Keratinocyte (primary cell): ENCODE measurements at regions not wholly inside any gene's neighbourhood (a gene's known extent, or its start where the extent isn't known, plus 50 kb on each side); places are given as distances from the start of the nearest gene placed in this dataset.
"Not testable (repeated sequence)": the region's sequence is repeated elsewhere in the genome, so short reads cannot be mapped to it uniquely, and the experiment has no call there.

Experiments used
- DNase-seq: peaks from one replicate; pipeline ENCODE4 v3.0.0-alpha.2; 2011; ENCODE audit warnings: low read depth, missing footprints, low spot score
- FAIRE-seq: peaks from 2 replicates; lab custom pipeline; 2011; peaks lifted over from hg19 to GRCh38; lab: Jason Lieb, UNC
- H2AFZ ChIP-seq: 2 replicates; pipeline ENCODE4 v1.6.0; 2012; ENCODE audit warnings: low read length, control low read depth, inconsistent platforms; ENCODE audit not compliant: control insufficient read depth
- H3K27ac ChIP-seq: 2 replicates; pipeline ENCODE4 v1.5.1; 2011; ENCODE audit warnings: low read length; ENCODE audit not compliant: control insufficient read depth, insufficient read depth
- H3K27me3 ChIP-seq: 3 replicates; pipeline ENCODE4 v1.6.0; 2011; ENCODE audit warnings: low read length; ENCODE audit not compliant: control insufficient read depth, insufficient read depth; ENCODE audit errors: extremely low read depth
- H3K36me3 ChIP-seq, 2 experiments: 2 replicates in 1 of 2; 3 replicates in 1 of 2; pipeline ENCODE4 v1.5.1; 2011; ENCODE audit warnings: low read length in 2 of 2, mild to moderate bottlenecking in 1 of 2; ENCODE audit not compliant: control insufficient read depth in 2 of 2, insufficient read depth in 2 of 2; ENCODE audit errors: extremely low read depth in 1 of 2
- H3K4me1 ChIP-seq: 3 replicates; pipeline ENCODE4 v1.5.1; 2011; ENCODE audit warnings: low read length; ENCODE audit not compliant: control insufficient read depth, insufficient read depth; ENCODE audit errors: extremely low read depth
- H3K4me2 ChIP-seq: 3 replicates; pipeline ENCODE4 v1.6.0; 2011; ENCODE audit warnings: low read depth, low read length; ENCODE audit not compliant: control insufficient read depth, insufficient read depth; ENCODE audit errors: extremely low read depth
- H3K4me3 ChIP-seq, 3 experiments: fragments of 200-600 bp in 1 of 3; sonication (generic) in 1 of 3; 2 replicates in 2 of 3; 3 replicates in 1 of 3; pipeline ENCODE4 v1.5.1; 2011 to 2016; ENCODE audit warnings: low read length in 3 of 3, mild to moderate bottlenecking in 3 of 3, control low read depth in 2 of 3, inconsistent platforms in 1 of 3, low read depth in 1 of 3, mixed read lengths in 1 of 3, mixed run types in 1 of 3, moderate library complexity in 1 of 3; ENCODE audit not compliant: control insufficient read depth in 2 of 3, insufficient read depth in 2 of 3; ENCODE audit errors: extremely low read depth in 1 of 3
- H3K79me2 ChIP-seq: 2 replicates; pipeline ENCODE4 v1.6.0; 2012; ENCODE audit warnings: low read length; ENCODE audit not compliant: control insufficient read depth, insufficient read depth
- H3K9ac ChIP-seq: 3 replicates; pipeline ENCODE4 v1.6.0; 2011; ENCODE audit warnings: low read length; ENCODE audit not compliant: control insufficient read depth, insufficient read depth; ENCODE audit errors: extremely low read depth
- H3K9me1 ChIP-seq: 3 replicates; pipeline ENCODE4 v1.6.0; 2011; ENCODE audit warnings: low read length; ENCODE audit not compliant: control insufficient read depth, insufficient read depth; ENCODE audit errors: extremely low read depth
- H3K9me3 ChIP-seq: 2 replicates; pipeline ENCODE4 v1.5.1; 2012; ENCODE audit warnings: low read depth, low read length; ENCODE audit not compliant: control insufficient read depth
- H4K20me1 ChIP-seq: 3 replicates; pipeline ENCODE4 v1.6.0; 2011; ENCODE audit warnings: low read length; ENCODE audit not compliant: control insufficient read depth, insufficient read depth; ENCODE audit errors: extremely low read depth
- EZH2 ChIP-seq: IDR thresholded peaks from one replicate; pipeline ENCODE4 v1.6.1; 2012; ENCODE audit warnings: inconsistent platforms, mild to moderate bottlenecking, low read length, moderate library complexity
- dilution Hi-C: fragments of 300-500 bp; cut with MboI; formaldehyde crosslinking; loops from one replicate; pipeline ENCODE4 v1.7.0; 2020; ENCODE audit warnings: low sequenced_read_pairs; ENCODE audit not compliant: extremely low pct_ligation_motif_present
- TF ChIP-seq, protein P1 (sequence below), 3 experiments: IDR thresholded peaks in 1 of 3; conservative IDR thresholded peaks in 1 of 3; optimal IDR thresholded peaks in 1 of 3; 2 replicates in 2 of 3; 3 replicates in 1 of 3; pipeline versions ENCODE3 to v1.5.1; 2011; ENCODE audit warnings: low read length in 3 of 3, mild to moderate bottlenecking in 3 of 3, moderate library complexity in 2 of 3, control low read depth in 1 of 3, inconsistent platforms in 1 of 3; ENCODE audit not compliant: insufficient read depth in 2 of 3; ENCODE audit errors: extremely low read depth in 1 of 3

DNA sequence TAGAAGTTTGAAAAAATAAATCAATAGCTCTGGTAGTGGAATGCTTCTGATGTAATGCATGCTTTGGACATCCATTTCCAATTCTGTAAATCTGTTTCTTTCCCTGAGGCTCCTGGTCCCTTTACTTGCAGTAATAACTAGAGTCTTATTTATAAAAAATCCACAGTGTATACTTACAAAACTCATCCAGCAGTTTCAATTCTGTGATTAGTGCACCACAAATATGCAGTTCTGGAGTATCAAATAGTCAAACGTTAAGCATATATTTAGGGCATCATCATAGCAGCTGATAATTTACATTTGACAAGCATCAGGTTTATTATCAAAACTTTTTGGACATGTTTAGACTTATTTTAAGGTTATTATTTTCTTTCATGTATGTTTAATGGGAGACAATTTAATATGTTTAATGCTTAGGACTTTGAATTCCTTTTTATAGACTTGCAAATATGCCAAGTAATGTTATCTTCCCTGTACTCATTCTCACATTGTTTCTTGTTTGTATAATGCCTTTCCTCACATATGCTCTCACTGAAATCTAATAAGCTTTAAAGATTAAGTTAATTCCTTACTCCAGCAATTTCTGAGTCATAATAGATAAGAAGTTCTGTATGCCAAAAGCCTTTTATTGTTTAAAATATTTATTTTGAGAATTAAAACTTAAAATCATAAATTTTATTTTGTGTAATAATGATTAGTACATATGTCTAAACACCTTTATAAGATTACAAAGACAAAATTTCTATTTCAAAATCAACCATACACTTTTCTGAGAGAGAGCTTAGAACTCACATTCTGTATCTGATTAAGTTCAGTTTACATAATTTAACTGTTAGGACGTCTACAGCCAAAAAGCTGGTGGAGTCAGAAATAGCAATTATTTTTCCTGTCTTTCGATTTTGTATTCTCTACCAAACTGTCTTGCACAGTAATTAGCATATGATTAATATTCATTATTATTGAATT is 341.5 kb upstream of the TMEFF2 start:
- no peaks in the 10 kb centered on the region for H3K79me2 ChIP-seq
- no peak for FAIRE-seq

DNA sequence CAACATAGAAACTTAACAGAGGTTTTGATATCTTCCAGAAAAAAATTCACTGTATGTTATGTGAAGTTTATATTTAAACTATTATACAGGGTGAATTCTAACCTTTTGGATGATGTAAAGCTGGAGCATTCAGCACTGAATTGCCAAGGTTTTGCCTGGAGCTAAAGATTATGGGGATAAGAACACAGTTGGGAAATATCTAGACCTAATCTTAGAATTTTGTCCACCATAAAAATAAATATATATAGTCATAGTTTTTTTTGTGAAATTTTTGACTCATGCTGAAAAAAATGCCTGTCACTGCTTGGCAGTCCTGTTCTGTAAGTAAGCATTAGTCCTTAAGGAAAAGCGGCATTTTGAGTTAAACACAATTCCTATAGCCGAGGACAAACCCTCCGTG is 339.3 kb upstream of the TMEFF2 start:
- dilution Hi-C loops: no loop called here
- no peaks in the 10 kb centered on the region for H3K4me1 ChIP-seq
- FAIRE-seq: no peak
- no peaks in the 10 kb centered on the region for H3K9me1 ChIP-seq
- DNase-seq: no peak
- H3K9me3 ChIP-seq: no peaks in the 10 kb centered on the region
- no peak overlapping the region for H3K4me2 ChIP-seq
- no peak overlapping the region for H2AFZ ChIP-seq
- no peaks in the 10 kb centered on the region for H3K36me3 ChIP-seq
- no peak overlapping the region for H3K4me3 ChIP-seq
- H3K79me2 ChIP-seq: no peaks in the 10 kb centered on the region
- H3K27me3 ChIP-seq: no peaks in the 10 kb centered on the region
- H3K27ac ChIP-seq: no peak overlapping the region
- H3K9ac ChIP-seq: no peak overlapping the region
- TF ChIP-seq, protein P1, sequence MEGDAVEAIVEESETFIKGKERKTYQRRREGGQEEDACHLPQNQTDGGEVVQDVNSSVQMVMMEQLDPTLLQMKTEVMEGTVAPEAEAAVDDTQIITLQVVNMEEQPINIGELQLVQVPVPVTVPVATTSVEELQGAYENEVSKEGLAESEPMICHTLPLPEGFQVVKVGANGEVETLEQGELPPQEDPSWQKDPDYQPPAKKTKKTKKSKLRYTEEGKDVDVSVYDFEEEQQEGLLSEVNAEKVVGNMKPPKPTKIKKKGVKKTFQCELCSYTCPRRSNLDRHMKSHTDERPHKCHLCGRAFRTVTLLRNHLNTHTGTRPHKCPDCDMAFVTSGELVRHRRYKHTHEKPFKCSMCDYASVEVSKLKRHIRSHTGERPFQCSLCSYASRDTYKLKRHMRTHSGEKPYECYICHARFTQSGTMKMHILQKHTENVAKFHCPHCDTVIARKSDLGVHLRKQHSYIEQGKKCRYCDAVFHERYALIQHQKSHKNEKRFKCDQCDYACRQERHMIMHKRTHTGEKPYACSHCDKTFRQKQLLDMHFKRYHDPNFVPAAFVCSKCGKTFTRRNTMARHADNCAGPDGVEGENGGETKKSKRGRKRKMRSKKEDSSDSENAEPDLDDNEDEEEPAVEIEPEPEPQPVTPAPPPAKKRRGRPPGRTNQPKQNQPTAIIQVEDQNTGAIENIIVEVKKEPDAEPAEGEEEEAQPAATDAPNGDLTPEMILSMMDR (optimal IDR thresholded peaks at IDR 0.05 in 1 of 3, IDR thresholded peaks at IDR 0.05 in 1 of 3, conservative IDR thresholded peaks at IDR 0.05 in 1 of 3; ENCODE audit: extremely low read depth in 1 of 3, insufficient read depth in 2 of 3, low read length in 3 of 3): no peak
- TF ChIP-seq EZH2: no peak
- H4K20me1 ChIP-seq: no peaks in the 10 kb centered on the region

More for the DNA sequence above, 341.5 kb upstream of the TMEFF2 start:
- Histone ChIP-seq H3K9me3 (no peaks in the 10 kb centered on the region), H3K9me1 (no peaks in the 10 kb centered on the region), H2AFZ (no peak overlapping the region), H3K9ac (no peak overlapping the region), H4K20me1 (no peaks in the 10 kb centered on the region), H3K27ac (no peak overlapping the region), H3K27me3 (no peaks in the 10 kb centered on the region), H3K4me2 (no peak overlapping the region), H3K36me3 (no peaks in the 10 kb centered on the region), H3K4me3 (no peak overlapping the region), H3K4me1 (no peaks in the 10 kb centered on the region)
- dilution Hi-C loops: no loop called here
- TF ChIP-seq, protein P1 (optimal IDR thresholded peaks at IDR 0.05 in 1 of 3, IDR thresholded peaks at IDR 0.05 in 1 of 3, conservative IDR thresholded peaks at IDR 0.05 in 1 of 3; ENCODE audit: extremely low read depth in 1 of 3, insufficient read depth in 2 of 3, low read length in 3 of 3): no peak
- TF ChIP-seq EZH2: no peak
- no peak for DNase-seq

DNA sequence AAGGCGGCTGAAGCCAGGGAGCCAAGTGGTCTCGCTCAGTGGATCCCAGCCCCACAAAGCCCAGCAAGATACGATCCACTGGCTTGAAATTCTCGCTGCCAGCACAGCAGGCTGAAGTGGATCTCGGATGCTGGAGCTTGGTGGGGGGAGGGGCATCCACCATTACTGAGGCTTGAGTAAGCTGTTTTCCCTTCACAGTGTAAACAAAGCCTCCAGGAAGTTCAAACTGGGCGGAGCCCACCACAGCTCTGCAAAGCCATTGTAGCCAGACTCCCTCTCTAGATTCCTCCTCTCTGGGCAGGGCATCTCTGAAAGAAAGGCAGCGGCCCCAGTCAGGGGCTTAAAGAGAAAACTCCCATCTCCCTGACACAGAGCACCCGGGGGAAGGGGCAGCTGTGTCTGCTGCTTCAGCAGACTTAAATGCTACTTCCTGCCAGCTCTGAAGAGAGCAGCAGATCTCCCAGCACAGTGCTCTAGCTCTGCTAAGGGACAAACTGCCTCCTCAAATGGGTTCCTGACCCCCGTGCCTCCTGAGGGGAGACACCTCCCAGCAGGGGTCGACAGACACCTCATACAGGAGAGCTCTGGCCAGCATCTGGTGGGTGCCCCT is 330.0 kb upstream of the TMEFF2 start:
- H3K27ac ChIP-seq, DNase-seq, H4K20me1 ChIP-seq, H3K4me2 ChIP-seq, H3K9me1 ChIP-seq, H3K4me3 ChIP-seq, H3K79me2 ChIP-seq, H3K9ac ChIP-seq, H3K27me3 ChIP-seq, H3K36me3 ChIP-seq, H2AFZ ChIP-seq, dilution Hi-C loops, H3K4me1 ChIP-seq, FAIRE-seq, H3K9me3 ChIP-seq: not testable (repeated sequence)
